ENCODE measurements at regions not wholly inside any gene's neighbourhood (a gene's known extent, or its start where the extent isn't known, plus 50 kb on each side); places are given as distances from the start of the nearest gene placed in this dataset.

- TF ChIP-seq CTCF (IDR thresholded peaks at IDR 0.05; ENCODE audit: insufficient read depth, low read length, poor library complexity, severe bottlenecking) (no peak), EZH2phosphoT487 (conservative IDR thresholded peaks at IDR 0.05; ENCODE audit: low read length) (no peak)
Measured at GRCh38 chr13:89315287-89315686, 1644.1 kb downstream of the SLITRK5 start.
